ENCODE measurements at regions not wholly inside any gene's neighbourhood (a gene's known extent, or its start where the extent isn't known, plus 50 kb on each side); places are given as distances from the start of the nearest gene placed in this dataset.

- TF ChIP-seq POLR2AphosphoS5 (IDR thresholded peaks at IDR 0.05; ENCODE audit: low read depth, low read length): no peak
These were observed 212.1 kb upstream of the PRSS58 start (continued) for GRCh38 chr7:142469696-142470543.

GRCh38 chr7:142468871-142469665, 211.2 kb upstream of the PRSS58 start:
- Histone ChIP-seq H3K9ac (ENCODE audit: low read length) (no peak overlapping the region), H4K20me1 (ENCODE audit: insufficient read depth) (no peaks in the 10 kb centered on the region), H3K4me2 (ENCODE audit: low read length) (no peak overlapping the region), H3K4me3 (replicated peaks in 1 of 2; ENCODE audit: low read depth in 1 of 2, low read length in 2 of 2) (no peak overlapping the region), H3K9me2 (ENCODE audit: insufficient read depth) (no peaks in the 10 kb centered on the region), H2AFZ (ENCODE audit: low read depth, low read length, poor library complexity, severe bottlenecking) (no peak overlapping the region), H3K9me3 (ENCODE audit: control insufficient read depth in 1 of 2, insufficient read depth in 1 of 2, low read depth in 1 of 2, low read length in 2 of 2) (no peaks in the 10 kb centered on the region), H3K79me2 (ENCODE audit: insufficient read depth, low read length) (no peaks in the 10 kb centered on the region), H3K4me1 (ENCODE audit: control insufficient read depth in 1 of 2, insufficient read depth in 2 of 2, low read length in 2 of 2) (no peaks in the 10 kb centered on the region), H3K27me3 (ENCODE audit: insufficient read depth, low read length) (no peaks in the 10 kb centered on the region), H3K36me3 (ENCODE audit: control insufficient read depth in 1 of 2, insufficient read depth in 2 of 2, low read length in 2 of 2) (no peaks in the 10 kb centered on the region), H3K27ac (ENCODE audit: low read depth, low read length) (no peak overlapping the region)
- ATAC-seq: no peak
- TF ChIP-seq EZH2 (IDR thresholded peaks at IDR 0.05) (no peak), SP1 (IDR thresholded peaks at IDR 0.05; ENCODE audit: low read depth) (no peak), ZNF274 (IDR thresholded peaks at IDR 0.05; ENCODE audit: low read depth, low read length) (no peak), POLR2AphosphoS5 (IDR thresholded peaks at IDR 0.05; ENCODE audit: low read depth, low read length) (no peak), RAD21 (IDR thresholded peaks at IDR 0.05; ENCODE audit: low read depth) (no peak), CBX3 (IDR thresholded peaks at IDR 0.05; ENCODE audit: low read depth) (no peak), SRF (IDR thresholded peaks at IDR 0.05; ENCODE audit: low read depth) (no peak), CTCF (IDR thresholded peaks at IDR 0.05 in 2 of 3, conservative IDR thresholded peaks at IDR 0.05 in 1 of 3; ENCODE audit: borderline replicate concordance in 1 of 3, insufficient read depth in 1 of 3, low read depth in 2 of 3, low read length in 2 of 3) (no peak), ATF3 (IDR thresholded peaks at IDR 0.05) (no peak), ZFX (IDR thresholded peaks at IDR 0.05) (no peak), EGR1 (IDR thresholded peaks at IDR 0.05; ENCODE audit: low read depth) (no peak), REST (IDR thresholded peaks at IDR 0.05; ENCODE audit: low read depth) (no peak), POLR2A (IDR thresholded peaks at IDR 0.05; ENCODE audit: borderline replicate concordance, extremely low read depth, insufficient read depth, insufficient read length) (no peak), EZH2phosphoT487 (IDR thresholded peaks at IDR 0.05; ENCODE audit: borderline replicate concordance) (no peak), SIN3A (IDR thresholded peaks at IDR 0.05; ENCODE audit: low read depth) (no peak), MAX (IDR thresholded peaks at IDR 0.05) (no peak), JUND (IDR thresholded peaks at IDR 0.05) (no peak)
- ChIA-PET CTCF (interaction anchor here (0.5 to 1.9 kb wide), 2 partner anchors 10 to 314 kb away, joined by 3 to 8 read pairs; no protein-coding TSS in a partner anchor), RAD21 (ENCODE audit: low non-redundant PET in 1 of 2, low total read pairs in 2 of 2, uncharacterized antibody in 2 of 2, unreplicated experiment in 2 of 2) (no interaction called here), POLR2A (no interaction called here)
- no peak for DNase-seq (ENCODE audit: low read depth, low spot score)
- intact Hi-C loops (cut with micrococcal nuclease): no loop called here
- BruUV-seq (replicated peaks): no TSS peak

All from HCT116 (cell line).